Mesendoderm (in vitro differentiated cells): ENCODE measurements at regions not wholly inside any gene's neighbourhood (a gene's known extent, or its start where the extent isn't known, plus 50 kb on each side); places are given as distances from the start of the nearest gene placed in this dataset.
"Not testable (repeated sequence)": the region's sequence is repeated elsewhere in the genome, so short reads cannot be mapped to it uniquely, and the experiment has no call there.

Experiments used
- DNase-seq: peaks from one replicate; pipeline ENCODE4 v3.0.0; 2013
- H2AK5ac ChIP-seq: 2 replicates; pipeline ENCODE4 v1.6.1; 2013; ENCODE audit warnings: low read length, inconsistent platforms
- H2BK120ac ChIP-seq: 2 replicates; pipeline ENCODE4 v1.6.1; 2013; ENCODE audit warnings: low read depth, mild to moderate bottlenecking, low read length, moderate library complexity, mixed read lengths
- H2BK15ac ChIP-seq: replicated peaks from 2 replicates; pipeline ENCODE4 v1.6.1; 2013; ENCODE audit warnings: low read depth, mild to moderate bottlenecking, moderate library complexity
- H2BK5ac ChIP-seq: 2 replicates; pipeline ENCODE4 v1.6.1; 2013; ENCODE audit warnings: low read length, inconsistent platforms
- H3K18ac ChIP-seq: 2 replicates; pipeline ENCODE4 v1.6.1; 2013; ENCODE audit warnings: mild to moderate bottlenecking, low read length, mixed read lengths
- H3K23ac ChIP-seq: one replicate; pipeline ENCODE4 v1.6.1; 2013; ENCODE audit warnings: low read length
- H3K27ac ChIP-seq: 2 replicates; pipeline ENCODE4 v1.5.1; 2013; ENCODE audit warnings: low read depth, mild to moderate bottlenecking, inconsistent platforms, low read length, moderate library complexity
- H3K27me3 ChIP-seq: 2 replicates; pipeline ENCODE4 v1.6.1; 2013; ENCODE audit warnings: low read length, control low read depth, mild to moderate bottlenecking, inconsistent platforms; ENCODE audit not compliant: insufficient read depth, poor library complexity
- H3K36me3 ChIP-seq: 2 replicates; pipeline ENCODE4 v1.6.1; 2013; ENCODE audit warnings: low read length, inconsistent platforms; ENCODE audit not compliant: control insufficient read depth, insufficient read depth
- H3K4ac ChIP-seq: one replicate; pipeline ENCODE4 v1.6.1; 2013; ENCODE audit warnings: low read depth, mild to moderate bottlenecking, low read length, moderate library complexity
- H3K4me1 ChIP-seq: 2 replicates; pipeline ENCODE4 v1.6.1; 2013; ENCODE audit warnings: low read depth, low read length, inconsistent platforms; ENCODE audit not compliant: control insufficient read depth
- H3K4me2 ChIP-seq: 2 replicates; pipeline ENCODE4 v1.6.1; 2013; ENCODE audit warnings: low read length
- H3K4me3 ChIP-seq: 2 replicates; pipeline ENCODE4 v1.5.1; 2013; ENCODE audit warnings: mild to moderate bottlenecking, low read length
- H3K56ac ChIP-seq: one replicate; pipeline ENCODE4 v1.6.1; 2013; ENCODE audit warnings: low read length
- H3K79me1 ChIP-seq: 2 replicates; pipeline ENCODE4 v1.6.1; 2013; ENCODE audit warnings: low read length, inconsistent platforms
- H3K79me2 ChIP-seq: 2 replicates; pipeline ENCODE4 v1.6.1; 2013; ENCODE audit warnings: mild to moderate bottlenecking, low read length; ENCODE audit not compliant: control insufficient read depth, insufficient read depth
- H3K9ac ChIP-seq: 2 replicates; pipeline ENCODE4 v1.6.1; 2013; ENCODE audit warnings: low read length, inconsistent platforms
- H4K5ac ChIP-seq: one replicate; pipeline ENCODE4 v1.6.1; 2013; ENCODE audit warnings: low read length
- H4K8ac ChIP-seq: one replicate; pipeline ENCODE4 v1.6.1; 2013; ENCODE audit warnings: low read depth, mild to moderate bottlenecking, control low read depth, low read length, moderate library complexity
- WGBS: extraction: QIAGEN DNeasy Blood & Tissue Kit; methylation state at CpG from one replicate; pipeline ENCODE4 v1.1.7; 2013; ENCODE audit warnings: low lambda C conversion rate, missing lambda C conversion rate; ENCODE audit not compliant: insufficient coverage; ENCODE audit errors: extremely low coverage; 5-methylcytosine and 5-hydroxymethylcytosine counted together

DNA sequence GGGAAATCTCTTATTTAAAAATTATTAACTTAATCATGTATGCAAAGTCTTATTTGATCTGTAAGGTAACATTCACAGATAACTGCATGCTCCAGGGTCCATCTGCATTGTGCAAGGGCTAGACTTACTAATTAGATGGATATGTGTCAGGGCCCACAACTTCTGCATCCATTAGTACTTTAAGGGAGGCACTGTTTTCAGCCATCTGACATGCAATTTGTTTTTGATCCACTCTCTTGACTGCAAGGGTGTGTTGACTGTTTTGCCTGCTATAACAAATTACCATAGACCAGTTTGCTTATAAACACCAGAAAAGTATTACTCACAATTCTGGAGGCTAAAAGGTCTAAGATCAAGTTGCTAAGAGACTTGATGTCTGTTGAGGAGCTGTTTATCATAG lies 542.1 kb upstream of the HS3ST1 start:
- Histone ChIP-seq H4K5ac (no peak overlapping the region), H2BK5ac (no peak overlapping the region), H4K8ac (no peak overlapping the region), H3K4ac (no peak overlapping the region), H3K4me2 (no peak overlapping the region), H2BK15ac (no peak overlapping the region), H3K79me1 (no peaks in the 10 kb centered on the region), H2AK5ac (no peak overlapping the region), H3K9ac (no peak overlapping the region), H3K79me2 (no peaks in the 10 kb centered on the region), H3K36me3 (no peaks in the 10 kb centered on the region), H3K18ac (no peak overlapping the region), H3K56ac (no peak overlapping the region), H3K4me1 (no peaks in the 10 kb centered on the region), H3K27me3 (no peaks in the 10 kb centered on the region), H2BK120ac (no peak overlapping the region), H3K23ac (no peak overlapping the region), H3K27ac (no peak overlapping the region), H3K4me3 (no peak overlapping the region)
- DNase-seq: no peak

DNA sequence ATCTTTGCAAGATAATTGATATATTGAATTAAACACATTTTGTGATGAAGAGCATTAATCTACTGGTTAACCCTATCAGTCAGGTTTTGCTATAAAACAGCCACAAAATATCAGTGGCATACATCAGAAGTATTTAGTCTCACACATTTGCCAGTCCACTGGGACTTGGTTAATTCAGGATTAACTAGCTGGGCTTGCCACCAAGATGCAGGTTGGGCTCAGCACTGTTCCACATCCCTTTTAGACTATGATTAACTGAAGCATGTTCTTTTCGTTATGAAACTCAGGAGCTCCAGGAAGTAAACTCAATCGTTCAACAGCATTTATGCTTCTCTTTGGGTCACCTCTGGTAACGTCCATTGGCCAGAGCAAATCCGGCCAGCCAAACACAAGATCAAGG lies 538.1 kb upstream of the HS3ST1 start:
- H3K36me3 ChIP-seq: no peaks in the 10 kb centered on the region
- H4K8ac ChIP-seq: no peak overlapping the region
- H3K4me1 ChIP-seq: no peaks in the 10 kb centered on the region
- no peak overlapping the region for H2BK120ac ChIP-seq
- no peaks in the 10 kb centered on the region for H3K27me3 ChIP-seq
- H3K56ac ChIP-seq: no peak overlapping the region
- no peak overlapping the region for H3K4me3 ChIP-seq
- no peak overlapping the region for H3K27ac ChIP-seq
- H3K23ac ChIP-seq: no peak overlapping the region
- no CpG with 5 or more reads among the region's 4 CpGs for WGBS
- H3K79me1 ChIP-seq: no peaks in the 10 kb centered on the region
- no peak overlapping the region for H3K18ac ChIP-seq
- no peak overlapping the region for H3K9ac ChIP-seq
- no peak overlapping the region for H3K4ac ChIP-seq
- H3K79me2 ChIP-seq: no peaks in the 10 kb centered on the region
- no peak overlapping the region for H3K4me2 ChIP-seq
- H2BK15ac ChIP-seq: no peak overlapping the region
- no peak overlapping the region for H2AK5ac ChIP-seq
- H2BK5ac ChIP-seq: no peak overlapping the region
- no peak overlapping the region for H4K5ac ChIP-seq
- no peak for DNase-seq

DNA sequence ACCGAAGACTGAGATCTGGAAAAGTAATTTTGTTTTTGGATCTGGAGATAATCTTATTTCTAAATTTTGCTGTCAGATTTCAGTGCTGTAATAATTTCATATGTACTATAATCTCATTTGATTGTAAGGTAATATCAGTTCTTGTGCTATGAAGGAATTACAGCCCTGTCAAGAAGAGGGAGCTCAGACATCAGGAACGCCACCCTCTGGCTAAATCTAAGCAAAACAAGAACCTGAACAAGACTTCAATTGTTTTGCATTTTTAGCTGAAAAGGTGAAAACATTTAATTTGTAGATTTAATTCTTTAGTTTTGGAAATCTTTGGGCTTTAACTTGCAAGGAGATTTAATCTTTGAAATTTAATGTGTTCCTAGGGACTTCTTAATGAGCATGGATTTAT lies 525.4 kb upstream of the HS3ST1 start:
- Histone ChIP-seq H2BK120ac (no peak overlapping the region), H3K79me1 (no peaks in the 10 kb centered on the region), H2BK15ac (no peak overlapping the region), H3K79me2 (no peaks in the 10 kb centered on the region), H3K4me3 (no peak overlapping the region), H2BK5ac (no peak overlapping the region), H4K8ac (no peak overlapping the region), H3K9ac (no peak overlapping the region), H3K4me1 (no peaks in the 10 kb centered on the region), H3K27me3 (no peaks in the 10 kb centered on the region), H4K5ac (no peak overlapping the region), H3K4ac (no peak overlapping the region), H2AK5ac (no peak overlapping the region), H3K36me3 (no peaks in the 10 kb centered on the region), H3K18ac (no peak overlapping the region), H3K23ac (no peak overlapping the region), H3K56ac (no peak overlapping the region), H3K27ac (no peak overlapping the region), H3K4me2 (no peak overlapping the region)
- DNase-seq: peak; percentile 65
- WGBS: no CpG with 5 or more reads among the region's 2 CpGs

DNA sequence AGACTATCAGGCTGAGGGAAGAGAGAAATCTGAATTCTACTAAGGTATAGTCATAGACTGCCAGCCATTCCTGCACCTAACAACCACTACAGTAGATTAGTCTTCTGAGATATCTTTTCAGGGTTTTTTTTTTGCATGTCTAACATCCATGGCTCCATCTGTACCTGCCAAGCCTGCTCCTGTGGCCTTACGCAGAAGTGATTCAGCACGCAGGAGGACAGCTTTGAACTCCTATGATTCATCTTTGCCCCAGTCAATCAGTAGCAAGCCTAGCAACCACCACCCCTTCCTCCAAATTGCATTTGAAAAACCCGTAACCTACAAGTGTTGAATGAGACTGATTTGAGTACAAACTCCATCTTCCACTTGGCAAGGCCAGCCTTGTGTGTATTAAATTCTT lies 520.7 kb upstream of the HS3ST1 start:
- Histone ChIP-seq H3K4ac (no peak overlapping the region), H4K5ac (no peak overlapping the region), H4K8ac (no peak overlapping the region)

DNA sequence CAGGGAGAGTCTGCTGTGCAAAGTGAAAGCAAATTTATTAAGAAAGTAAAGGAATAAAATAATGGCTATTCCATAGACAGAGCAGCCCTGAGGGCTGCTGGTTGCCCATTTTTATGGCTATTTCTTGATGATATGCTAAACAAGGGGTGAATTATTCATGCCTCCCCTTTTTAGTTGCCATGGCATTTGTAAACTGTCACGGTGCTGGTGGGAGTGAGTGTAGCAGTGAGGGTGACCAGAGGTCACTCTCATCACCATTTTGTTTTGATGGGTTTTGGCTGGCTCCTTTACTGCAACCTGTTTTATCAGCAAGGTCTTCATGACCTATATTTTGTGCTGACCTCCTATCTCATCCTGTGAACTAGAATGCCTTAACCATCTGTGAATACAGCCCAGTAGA lies 518.9 kb upstream of the HS3ST1 start:
- H3K23ac ChIP-seq, H3K4me2 ChIP-seq, H3K9ac ChIP-seq, H4K5ac ChIP-seq, H3K27me3 ChIP-seq, H3K4me1 ChIP-seq, H2BK15ac ChIP-seq, H3K4ac ChIP-seq, H2BK5ac ChIP-seq, H2BK120ac ChIP-seq, H3K36me3 ChIP-seq, DNase-seq, H3K79me2 ChIP-seq, H3K79me1 ChIP-seq, H3K27ac ChIP-seq, H4K8ac ChIP-seq, H3K56ac ChIP-seq, H2AK5ac ChIP-seq, H3K18ac ChIP-seq, H3K4me3 ChIP-seq: not testable (repeated sequence)
- no CpG with 5 or more reads among the region's 1 CpG for WGBS

More for the DNA sequence above, 520.7 kb upstream of the HS3ST1 start:
- Histone ChIP-seq H3K4me3 (no peak overlapping the region), H2BK15ac (peak overlapping the region; percentile 78), H3K56ac (no peak overlapping the region), H3K18ac (no peak overlapping the region), H2AK5ac (no peak overlapping the region), H3K79me2 (no peaks in the 10 kb centered on the region), H3K27ac (no peak overlapping the region), H3K4me2 (no peak overlapping the region), H3K27me3 (no peaks in the 10 kb centered on the region), H3K4me1 (no peaks in the 10 kb centered on the region), H3K9ac (no peak overlapping the region), H2BK5ac (no peak overlapping the region), H3K36me3 (no peaks in the 10 kb centered on the region), H3K23ac (no peak overlapping the region), H3K79me1 (no peaks in the 10 kb centered on the region), H2BK120ac (no peak overlapping the region)
- no peak for DNase-seq
- WGBS: no CpG with 5 or more reads among the region's 3 CpGs

DNA sequence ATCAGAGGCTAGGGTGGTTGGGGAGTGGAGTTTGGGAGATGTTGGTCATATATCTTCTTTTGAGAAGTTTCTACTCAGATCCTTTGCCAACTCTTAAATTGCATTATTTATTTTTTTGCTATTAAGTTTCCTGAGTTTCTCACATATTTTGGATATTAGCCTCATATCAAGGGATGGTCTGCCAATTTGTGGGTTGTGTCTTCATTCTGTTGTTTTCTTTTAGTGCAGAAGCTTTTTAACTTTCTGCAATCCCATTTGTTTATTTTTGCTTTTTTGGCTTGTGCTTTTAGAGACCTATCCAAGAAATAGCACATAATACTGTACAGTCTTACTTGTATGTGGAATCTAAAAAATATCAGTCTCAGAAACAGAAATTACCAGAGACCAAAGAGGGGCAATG lies 509.2 kb upstream of the HS3ST1 start:
- Histone ChIP-seq H3K4me3 (no peak overlapping the region), H3K4me1 (no peaks in the 10 kb centered on the region), H3K36me3 (no peaks in the 10 kb centered on the region), H3K18ac (no peak overlapping the region), H3K4ac (no peak overlapping the region), H2BK120ac (no peak overlapping the region), H2BK15ac (no peak overlapping the region), H3K56ac (no peak overlapping the region), H3K4me2 (no peak overlapping the region), H3K9ac (no peak overlapping the region), H3K27ac (no peak overlapping the region), H2AK5ac (no peak overlapping the region), H3K27me3 (no peaks in the 10 kb centered on the region), H4K5ac (no peak overlapping the region), H3K79me2 (no peaks in the 10 kb centered on the region), H4K8ac (no peak overlapping the region), H3K79me1 (no peaks in the 10 kb centered on the region), H2BK5ac (no peak overlapping the region), H3K23ac (no peak overlapping the region)
- DNase-seq: no peak
